AG04450 (cell line): ENCODE measurements at regions not wholly inside any gene's neighbourhood (a gene's known extent, or its start where the extent isn't known, plus 50 kb on each side); places are given as distances from the start of the nearest gene placed in this dataset.

Source experiments
- CTCF ChIA-PET: fragments of 300-600, 350-600 bp; formaldehyde crosslinking; extraction: SDS; loops from one replicate; lab custom pipeline; 2022; ENCODE audit warnings: antibody characterized with exemption, inconsistent platforms; lab: Charles Lee
- POLR2A ChIA-PET: fragments of 350-600 bp; formaldehyde crosslinking; extraction: SDS; loops from one replicate; lab custom pipeline; 2021; ENCODE audit warnings: antibody characterized with exemption, inconsistent platforms; lab: Yijun Ruan, JAX
- DNase-seq: peaks from one replicate; pipeline ENCODE4 v3.0.0-alpha.2; 2011; ENCODE audit warnings: low read depth, low spot score
- H3K27ac ChIP-seq: one replicate; pipeline ENCODE4 v1.5.1; 2012; ENCODE audit warnings: low read depth, low read length, control low read depth
- H3K27me3 ChIP-seq: one replicate; pipeline ENCODE4 v1.6.0; 2012; ENCODE audit warnings: low read length; ENCODE audit not compliant: control insufficient read depth, insufficient read depth
- H3K4me3 ChIP-seq: 2 replicates; pipeline ENCODE4 v1.5.1; 2011; ENCODE audit warnings: mild to moderate bottlenecking, low read depth, low read length, control low read depth
- H3K9me3 ChIP-seq: 2 replicates; pipeline ENCODE4 v1.5.1; 2012; ENCODE audit warnings: low read length; ENCODE audit not compliant: control insufficient read depth, insufficient read depth
- TF ChIP-seq, protein P1 (sequence below): IDR thresholded peaks from 2 replicates; pipeline ENCODE4 v1.5.1; 2011; ENCODE audit warnings: low read depth, low read length, control low read depth, inconsistent platforms

DNA sequence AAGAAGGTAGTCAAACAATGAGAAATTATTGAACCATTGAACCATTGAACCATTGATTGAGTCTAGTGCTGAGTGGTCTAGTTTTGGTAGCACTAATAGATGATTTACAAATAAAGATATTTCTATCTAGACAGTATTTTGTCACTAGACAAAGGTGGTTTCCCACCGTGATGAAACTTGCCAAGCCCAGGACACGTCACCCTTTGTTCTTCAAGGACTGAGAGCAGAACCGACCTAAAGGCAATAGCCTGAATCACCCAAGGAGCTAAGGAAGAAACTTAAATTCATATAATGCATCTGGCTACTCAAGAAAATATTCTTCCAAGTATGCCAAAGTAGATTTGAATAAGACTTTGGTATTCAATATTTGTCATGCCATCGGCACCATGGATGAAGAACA, 103.3 kb downstream of the ESM1 start:
- DNase-seq: no peak
- Histone ChIP-seq H3K9me3 (no peaks in the 10 kb centered on the region), H3K27ac (no peak overlapping the region), H3K27me3 (peaks cover 6% of the 10 kb centered on the region), H3K4me3 (no peak overlapping the region)
- ChIA-PET POLR2A (no interaction called here), CTCF (interaction anchor here (1.0 to 2.4 kb wide), 3 partner anchors 15 to 392 kb away, joined by 3 to 8 read pairs (median 5); partner anchors contain the start of gene GPX8)
- TF ChIP-seq, protein P1, sequence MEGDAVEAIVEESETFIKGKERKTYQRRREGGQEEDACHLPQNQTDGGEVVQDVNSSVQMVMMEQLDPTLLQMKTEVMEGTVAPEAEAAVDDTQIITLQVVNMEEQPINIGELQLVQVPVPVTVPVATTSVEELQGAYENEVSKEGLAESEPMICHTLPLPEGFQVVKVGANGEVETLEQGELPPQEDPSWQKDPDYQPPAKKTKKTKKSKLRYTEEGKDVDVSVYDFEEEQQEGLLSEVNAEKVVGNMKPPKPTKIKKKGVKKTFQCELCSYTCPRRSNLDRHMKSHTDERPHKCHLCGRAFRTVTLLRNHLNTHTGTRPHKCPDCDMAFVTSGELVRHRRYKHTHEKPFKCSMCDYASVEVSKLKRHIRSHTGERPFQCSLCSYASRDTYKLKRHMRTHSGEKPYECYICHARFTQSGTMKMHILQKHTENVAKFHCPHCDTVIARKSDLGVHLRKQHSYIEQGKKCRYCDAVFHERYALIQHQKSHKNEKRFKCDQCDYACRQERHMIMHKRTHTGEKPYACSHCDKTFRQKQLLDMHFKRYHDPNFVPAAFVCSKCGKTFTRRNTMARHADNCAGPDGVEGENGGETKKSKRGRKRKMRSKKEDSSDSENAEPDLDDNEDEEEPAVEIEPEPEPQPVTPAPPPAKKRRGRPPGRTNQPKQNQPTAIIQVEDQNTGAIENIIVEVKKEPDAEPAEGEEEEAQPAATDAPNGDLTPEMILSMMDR: no peak

DNA sequence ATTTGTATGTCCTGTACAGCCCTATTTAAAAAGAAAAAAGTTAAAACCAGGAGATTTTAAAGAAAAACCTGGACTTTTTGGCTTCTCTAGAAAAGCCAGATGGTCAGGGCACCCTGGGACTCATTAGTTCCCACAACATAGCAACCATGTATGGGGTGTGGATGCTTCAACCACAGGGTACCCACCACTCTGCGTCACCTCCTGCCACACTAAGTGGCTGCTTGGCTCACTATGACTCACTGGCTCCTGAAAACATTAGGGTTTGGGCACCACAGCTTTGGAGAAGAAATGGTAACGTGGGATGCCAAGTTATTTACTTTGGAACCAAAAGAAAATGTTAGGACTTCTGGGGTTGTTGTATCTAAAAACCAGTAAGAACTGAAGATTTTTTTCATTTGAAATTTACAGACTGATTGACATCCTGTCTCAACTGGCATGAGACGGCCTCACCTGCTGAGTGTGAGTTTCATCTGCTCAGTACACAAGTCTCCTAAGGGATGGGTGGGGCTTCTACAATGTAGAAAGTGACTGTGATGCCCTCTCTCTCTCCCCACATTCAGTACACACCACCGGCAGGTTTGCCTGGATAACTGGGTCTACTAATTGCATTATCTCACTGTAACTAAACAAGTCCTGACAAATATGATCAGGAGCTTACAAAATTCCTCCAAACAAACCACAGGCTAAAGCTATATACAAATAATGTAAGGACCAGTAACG, 103.9 kb downstream of the ESM1 start:
- TF ChIP-seq, protein P1: no peak
- CTCF ChIA-PET: interaction anchor here (1.3 to 2.4 kb wide), 2 partner anchors 14 to 392 kb away, joined by 5 to 8 read pairs; no protein-coding TSS in a partner anchor
- no peaks in the 10 kb centered on the region for H3K9me3 ChIP-seq
- POLR2A ChIA-PET: no interaction called here
- no peak overlapping the region for H3K4me3 ChIP-seq
- peaks cover 6% of the 10 kb centered on the region for H3K27me3 ChIP-seq
- H3K27ac ChIP-seq: no peak overlapping the region
- DNase-seq: no peak

DNA sequence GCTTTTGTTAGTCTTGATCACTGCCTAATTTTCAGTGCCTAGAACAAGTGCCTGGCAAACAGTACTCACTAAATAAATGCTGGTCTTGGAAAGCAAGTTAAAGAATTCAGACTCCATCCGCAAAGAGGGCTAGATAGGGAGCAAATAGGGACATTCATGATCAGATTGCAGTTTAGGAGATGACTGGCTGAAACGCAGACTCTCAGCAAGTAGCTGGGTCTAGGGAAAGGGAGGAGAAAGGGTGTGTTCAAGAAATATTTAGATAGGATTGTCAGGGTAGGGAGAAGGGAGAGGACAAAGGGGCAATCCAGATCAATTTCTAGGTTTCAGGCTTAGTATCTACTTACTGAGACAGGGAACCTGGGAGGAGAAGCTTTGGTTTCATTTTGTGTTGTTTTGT, 108.4 kb downstream of the ESM1 start:
- TF ChIP-seq, protein P1: no peak
- no peak overlapping the region for H3K27ac ChIP-seq
- no peak overlapping the region for H3K4me3 ChIP-seq
- no peaks in the 10 kb centered on the region for H3K9me3 ChIP-seq
- peaks cover 5% of the 10 kb centered on the region for H3K27me3 ChIP-seq
- POLR2A ChIA-PET: interaction anchor here (1.0 kb wide), 1 partner anchor 11 kb away, joined by 3 read pairs; no protein-coding TSS in a partner anchor
- no peak for DNase-seq
- CTCF ChIA-PET: interaction anchor here (0.6 to 4.1 kb wide), 6 partner anchors 9 to 458 kb away, joined by 3 to 21 read pairs (median 3); no protein-coding TSS in a partner anchor

DNA sequence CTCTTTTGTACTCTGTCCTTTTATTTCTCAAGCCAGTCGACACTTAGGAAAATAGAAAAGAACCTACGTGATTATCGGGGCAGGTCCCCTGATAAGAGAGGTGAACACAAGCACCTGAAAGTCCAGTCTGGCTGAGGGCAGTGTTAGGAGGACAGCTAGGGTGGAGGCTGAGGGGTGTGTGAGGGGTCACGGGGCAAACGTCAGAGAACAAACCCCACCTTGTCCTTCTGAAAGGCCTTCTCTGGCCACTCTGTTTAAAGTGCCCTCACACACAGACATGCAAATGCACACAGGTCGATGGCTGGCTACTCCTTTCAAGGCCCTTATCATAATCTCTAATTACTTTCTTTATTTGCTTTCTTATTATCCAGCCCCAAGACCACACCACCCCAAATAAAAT, 108.8 kb downstream of the ESM1 start:
- POLR2A ChIA-PET: interaction anchor here (1.0 kb wide), 1 partner anchor 11 kb away, joined by 3 read pairs; no protein-coding TSS in a partner anchor
- Histone ChIP-seq H3K9me3 (no peaks in the 10 kb centered on the region), H3K27me3 (peaks cover 5% of the 10 kb centered on the region), H3K4me3 (no peak overlapping the region), H3K27ac (no peak overlapping the region)
- TF ChIP-seq, protein P1: no peak
- no peak for DNase-seq
- CTCF ChIA-PET: interaction anchor here (0.8 to 1.2 kb wide), 3 partner anchors 13 to 434 kb away, joined by 3 to 4 read pairs (median 3); no protein-coding TSS in a partner anchor
